ENCODE measurements at regions not wholly inside any gene's neighbourhood (a gene's known extent, or its start where the extent isn't known, plus 50 kb on each side); places are given as distances from the start of the nearest gene placed in this dataset.

- TF ChIP-seq CTCF (IDR thresholded peaks at IDR 0.05 in 2 of 3, conservative IDR thresholded peaks at IDR 0.05 in 1 of 3; ENCODE audit: borderline replicate concordance in 1 of 3, insufficient read depth in 1 of 3, low read depth in 2 of 3, low read length in 2 of 3) (no peak), EGR1 (IDR thresholded peaks at IDR 0.05; ENCODE audit: low read depth) (no peak), YY1 (IDR thresholded peaks at IDR 0.05; ENCODE audit: extremely low read depth, insufficient replicate concordance, low read depth, low read length) (no peak), EZH2phosphoT487 (IDR thresholded peaks at IDR 0.05; ENCODE audit: borderline replicate concordance) (no peak), SIN3A (IDR thresholded peaks at IDR 0.05; ENCODE audit: low read depth) (no peak), EZH2 (IDR thresholded peaks at IDR 0.05) (no peak), REST (IDR thresholded peaks at IDR 0.05; ENCODE audit: low read depth) (no peak), ELF1 (IDR thresholded peaks at IDR 0.05; ENCODE audit: borderline replicate concordance, low read depth) (no peak)
These were observed 835.0 kb upstream of the PCDH20 start for GRCh38 chr13:62250501-62251201.

All from HCT116 (cell line).